WERI-Rb-1 (cell line): ENCODE measurements at regions not wholly inside any gene's neighbourhood (a gene's known extent, or its start where the extent isn't known, plus 50 kb on each side); places are given as distances from the start of the nearest gene placed in this dataset.
A peak's percentile ranks its signal among the peaks of the same experiment; 100 is the strongest.

Experiments used
- DNase-seq: peaks from one replicate; pipeline ENCODE4 v3.0.0-alpha.2; 2020
- H3K27ac ChIP-seq: fragments of 250-450 bp; sonication (Bioruptor Pico); 2 replicates; pipeline ENCODE4 v1.5.1; 2020; ENCODE audit warnings: mild to moderate bottlenecking, moderate library complexity
- H3K27me3 ChIP-seq: fragments of 250-450 bp; sonication (Bioruptor Pico); 2 replicates; pipeline ENCODE4 v1.5.1; 2021; ENCODE audit warnings: mild to moderate bottlenecking, low read depth, moderate library complexity; ENCODE audit not compliant: insufficient read depth, severe bottlenecking
- H3K36me3 ChIP-seq: fragments of 250-450 bp; sonication (Bioruptor Pico); 2 replicates; pipeline ENCODE4 v1.5.1; 2020; ENCODE audit warnings: mild to moderate bottlenecking, moderate library complexity
- H3K4me3 ChIP-seq: 2 replicates; pipeline ENCODE4 v1.5.1; 2011; ENCODE audit warnings: low read depth, mild to moderate bottlenecking, control low read depth, low read length
- H3K9me3 ChIP-seq: fragments of 250-450 bp; sonication (Bioruptor Pico); 2 replicates; pipeline ENCODE4 v1.5.1; 2021; ENCODE audit warnings: mild to moderate bottlenecking, moderate library complexity; ENCODE audit not compliant: severe bottlenecking
- TF ChIP-seq, protein P1 (sequence below): IDR thresholded peaks from 2 replicates; pipeline ENCODE4 v1.5.1; 2011; ENCODE audit warnings: low read depth, mild to moderate bottlenecking, control low read depth, inconsistent platforms, low read length

DNA sequence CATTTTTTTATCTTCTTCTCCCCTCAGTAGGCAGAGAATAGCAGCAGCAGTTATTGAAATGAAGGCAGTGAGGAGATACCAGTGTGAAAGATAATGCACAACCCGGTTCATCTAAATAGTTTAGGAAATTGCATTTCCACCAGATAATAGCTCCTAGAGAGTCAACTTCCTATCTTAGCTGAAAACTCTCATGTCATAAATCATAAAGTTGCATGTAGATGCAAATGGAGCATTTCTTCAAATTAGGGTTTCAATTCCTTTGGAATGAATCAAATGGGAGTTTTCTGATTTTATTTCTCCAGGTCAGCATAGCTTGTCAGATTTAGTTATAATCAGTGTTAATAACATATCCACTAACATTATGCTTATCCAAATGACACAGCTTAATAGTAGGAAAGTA is 335.3 kb downstream of the CNTNAP4 start:
- no peak overlapping the region for H3K4me3 ChIP-seq
- H3K27me3 ChIP-seq: no peaks in the 10 kb centered on the region
- H3K9me3 ChIP-seq: no peaks in the 10 kb centered on the region
- H3K36me3 ChIP-seq: no peaks in the 10 kb centered on the region
- H3K27ac ChIP-seq: no peak overlapping the region
- TF ChIP-seq, protein P1, sequence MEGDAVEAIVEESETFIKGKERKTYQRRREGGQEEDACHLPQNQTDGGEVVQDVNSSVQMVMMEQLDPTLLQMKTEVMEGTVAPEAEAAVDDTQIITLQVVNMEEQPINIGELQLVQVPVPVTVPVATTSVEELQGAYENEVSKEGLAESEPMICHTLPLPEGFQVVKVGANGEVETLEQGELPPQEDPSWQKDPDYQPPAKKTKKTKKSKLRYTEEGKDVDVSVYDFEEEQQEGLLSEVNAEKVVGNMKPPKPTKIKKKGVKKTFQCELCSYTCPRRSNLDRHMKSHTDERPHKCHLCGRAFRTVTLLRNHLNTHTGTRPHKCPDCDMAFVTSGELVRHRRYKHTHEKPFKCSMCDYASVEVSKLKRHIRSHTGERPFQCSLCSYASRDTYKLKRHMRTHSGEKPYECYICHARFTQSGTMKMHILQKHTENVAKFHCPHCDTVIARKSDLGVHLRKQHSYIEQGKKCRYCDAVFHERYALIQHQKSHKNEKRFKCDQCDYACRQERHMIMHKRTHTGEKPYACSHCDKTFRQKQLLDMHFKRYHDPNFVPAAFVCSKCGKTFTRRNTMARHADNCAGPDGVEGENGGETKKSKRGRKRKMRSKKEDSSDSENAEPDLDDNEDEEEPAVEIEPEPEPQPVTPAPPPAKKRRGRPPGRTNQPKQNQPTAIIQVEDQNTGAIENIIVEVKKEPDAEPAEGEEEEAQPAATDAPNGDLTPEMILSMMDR: no peak
- DNase-seq: no peak

DNA sequence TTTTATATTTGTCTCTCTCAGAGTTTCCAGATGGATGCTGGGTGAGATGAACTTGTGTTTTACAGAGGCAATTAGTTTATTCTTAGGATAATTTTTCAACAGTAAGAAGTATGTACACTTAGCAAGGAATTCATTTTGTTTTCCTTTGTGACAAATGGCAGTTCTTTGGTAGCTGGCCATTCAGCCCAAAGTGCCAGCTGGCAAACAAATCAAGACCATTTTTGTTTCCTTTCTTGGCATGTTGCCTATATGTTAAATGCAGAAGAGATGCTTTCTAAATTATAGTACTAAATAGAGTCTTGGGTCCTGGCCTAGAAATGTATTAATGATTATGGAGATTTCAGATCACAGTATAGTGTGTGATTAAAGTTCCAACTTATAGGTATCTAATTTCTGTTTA is 337.1 kb downstream of the CNTNAP4 start:
- Histone ChIP-seq H3K27ac (no peak overlapping the region), H3K36me3 (no peaks in the 10 kb centered on the region), H3K4me3 (no peak overlapping the region), H3K27me3 (no peaks in the 10 kb centered on the region), H3K9me3 (no peaks in the 10 kb centered on the region)
- DNase-seq: no peak
- TF ChIP-seq, protein P1: no peak

DNA sequence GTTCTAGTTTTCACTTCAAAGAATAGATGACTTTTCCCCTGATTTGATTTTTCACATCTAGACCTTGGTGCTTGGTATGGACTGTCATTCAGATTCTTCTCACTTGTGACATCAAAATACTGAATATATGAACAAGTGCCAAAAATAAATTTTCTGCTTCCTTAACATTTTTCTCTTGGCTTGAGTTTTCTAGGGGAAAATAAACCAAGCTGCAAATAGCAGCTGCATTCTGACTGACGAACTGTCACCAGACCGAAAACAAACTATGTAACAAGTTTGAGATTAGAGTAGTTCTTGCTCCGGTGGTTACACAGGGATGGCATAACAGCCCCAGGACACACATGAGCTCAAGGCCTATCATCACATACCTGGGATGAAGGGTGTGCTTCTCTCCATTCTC is 345.7 kb downstream of the CNTNAP4 start:
- no peak overlapping the region for H3K4me3 ChIP-seq
- H3K27ac ChIP-seq: no peak overlapping the region
- no peaks in the 10 kb centered on the region for H3K27me3 ChIP-seq
- H3K36me3 ChIP-seq: no peaks in the 10 kb centered on the region
- H3K9me3 ChIP-seq: no peaks in the 10 kb centered on the region
- DNase-seq: no peak
- TF ChIP-seq, protein P1: no peak

DNA sequence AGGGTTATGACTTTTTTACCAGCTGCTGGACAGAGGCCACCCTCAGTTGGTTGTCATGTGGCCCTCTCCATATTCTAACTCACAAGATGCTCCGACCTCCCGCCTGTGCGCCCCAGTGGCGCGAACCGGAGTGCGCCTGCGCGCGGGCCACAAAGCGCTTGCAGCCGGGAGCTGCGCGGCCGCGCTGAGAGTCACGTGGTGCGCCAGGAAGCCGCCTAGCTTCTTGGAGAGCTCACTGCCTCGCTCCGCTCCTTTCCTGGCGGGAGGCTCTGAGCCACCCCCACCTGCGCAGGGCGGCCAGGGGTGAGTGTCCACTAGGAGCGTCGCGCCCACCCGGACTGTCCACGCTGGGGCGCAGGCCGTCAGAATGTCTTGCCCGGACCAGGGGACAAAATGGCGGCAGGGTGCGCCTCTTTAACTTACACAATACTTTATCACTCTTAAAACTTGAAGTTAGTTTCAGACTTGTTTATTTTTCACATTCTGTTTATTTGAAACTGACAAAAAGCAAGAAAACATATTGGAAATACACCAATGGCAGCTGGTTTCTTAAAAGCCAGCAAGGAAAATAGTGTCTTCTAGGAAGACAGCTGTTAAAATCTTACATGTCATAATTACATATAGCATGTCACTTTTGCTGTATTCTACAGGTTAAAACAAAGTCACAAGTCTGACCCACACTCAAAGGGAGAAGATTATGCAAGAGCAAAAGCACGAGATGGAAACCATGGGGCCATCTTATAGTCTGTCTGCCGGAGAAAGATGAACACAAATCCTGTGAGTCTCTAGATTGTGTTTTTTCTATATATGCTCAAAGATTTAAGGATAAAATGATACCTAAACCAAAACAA is 357.9 kb downstream of the CNTNAP4 start:
- Histone ChIP-seq H3K4me3 (no peak overlapping the region), H3K27me3 (no peaks in the 10 kb centered on the region), H3K27ac (no peak overlapping the region), H3K36me3 (no peaks in the 10 kb centered on the region), H3K9me3 (peaks cover 7% of the 10 kb centered on the region)
- TF ChIP-seq, protein P1: no peak
- no peak for DNase-seq

DNA sequence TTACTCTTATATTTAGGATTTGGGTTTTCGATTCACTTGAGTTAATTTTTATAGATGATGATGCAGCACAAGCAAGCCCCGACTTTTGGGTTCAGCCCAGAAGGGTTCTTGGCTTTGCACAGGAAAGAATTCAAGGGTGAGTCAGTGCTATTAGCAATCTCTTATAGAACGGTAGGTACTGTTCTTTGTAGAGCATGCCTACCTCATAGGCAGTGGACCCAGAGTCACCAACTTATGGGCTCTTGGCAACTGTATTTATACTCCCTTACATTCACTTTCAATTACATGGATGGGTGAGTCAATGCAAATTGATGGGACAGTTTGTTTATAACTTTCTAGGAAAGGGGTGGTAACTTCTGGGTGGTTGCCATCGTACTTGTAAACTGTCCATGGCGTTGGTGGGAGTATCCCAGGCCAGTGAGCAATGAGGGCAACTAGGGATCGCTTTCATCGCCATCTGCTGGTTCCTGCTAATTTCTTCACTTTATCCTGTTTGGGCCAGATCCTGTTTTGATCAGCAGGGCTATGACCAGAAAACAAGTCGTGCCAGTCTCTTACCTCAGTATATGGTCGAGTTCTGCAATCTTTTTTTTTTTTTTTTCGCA is 362.6 kb downstream of the CNTNAP4 start:
- no peak overlapping the region for H3K27ac ChIP-seq
- H3K36me3 ChIP-seq: no peaks in the 10 kb centered on the region
- TF ChIP-seq, protein P1: peak; percentile 68
- DNase-seq: peak; percentile 63
- no peaks in the 10 kb centered on the region for H3K27me3 ChIP-seq
- no peaks in the 10 kb centered on the region for H3K9me3 ChIP-seq
- H3K4me3 ChIP-seq: no peak overlapping the region
